Hepatocyte (in vitro differentiated cells): ENCODE measurements at regions not wholly inside any gene's neighbourhood (a gene's known extent, or its start where the extent isn't known, plus 50 kb on each side); places are given as distances from the start of the nearest gene placed in this dataset.

Source experiments
- DNase-seq: peaks from one replicate; pipeline ENCODE4 v3.0.0-alpha.2; 2016; ENCODE audit warnings: low spot score
- H2AFZ ChIP-seq: fragments of 200-600 bp; sonication (generic); 2 replicates; pipeline ENCODE4 v1.6.0; 2016; ENCODE audit warnings: antibody characterized with exemption, mild to moderate bottlenecking
- H3K27ac ChIP-seq: fragments of 200-600 bp; sonication (generic); 2 replicates; pipeline ENCODE4 v1.5.1; 2016; ENCODE audit warnings: mild to moderate bottlenecking
- H3K27me3 ChIP-seq: fragments of 200-600 bp; sonication (generic); 2 replicates; pipeline ENCODE4 v1.6.1; 2016
- H3K36me3 ChIP-seq: fragments of 200-600 bp; sonication (generic); replicated peaks from 2 replicates; pipeline ENCODE4 v1.5.1; 2016; ENCODE audit warnings: low read depth; ENCODE audit not compliant: insufficient read depth
- H3K4me1 ChIP-seq: fragments of 200-600 bp; sonication (generic); 2 replicates; pipeline ENCODE4 v1.5.1; 2016; ENCODE audit warnings: mild to moderate bottlenecking, moderate library complexity; ENCODE audit not compliant: insufficient read depth
- H3K4me2 ChIP-seq: fragments of 200-600 bp; sonication (generic); 2 replicates; pipeline ENCODE4 v1.6.0; 2016
- H3K4me3 ChIP-seq: fragments of 200-600 bp; sonication (generic); 2 replicates; pipeline ENCODE4 v1.5.1; 2016; ENCODE audit warnings: mild to moderate bottlenecking
- H3K79me2 ChIP-seq: fragments of 200-600 bp; sonication (generic); 2 replicates; pipeline ENCODE4 v1.6.0; 2017; ENCODE audit warnings: mild to moderate bottlenecking
- H3K9me2 ChIP-seq: fragments of 200-600 bp; sonication (generic); replicated peaks from 2 replicates; pipeline ENCODE4 v1.6.0; 2017; ENCODE audit warnings: mild to moderate bottlenecking; ENCODE audit not compliant: insufficient read depth
- H3K9me3 ChIP-seq: fragments of 200-600 bp; sonication (generic); 2 replicates; pipeline ENCODE4 v1.5.1; 2016; ENCODE audit warnings: low read depth, mild to moderate bottlenecking
- H4K20me1 ChIP-seq: fragments of 200-600 bp; sonication (generic); 2 replicates; pipeline ENCODE4 v1.6.0; 2016; ENCODE audit warnings: mild to moderate bottlenecking; ENCODE audit not compliant: insufficient read depth, poor library complexity, severe bottlenecking
- EZH2 ChIP-seq: fragments of 200-600 bp; sonication (generic); IDR thresholded peaks from 2 replicates; pipeline ENCODE4 v1.6.1; 2016; ENCODE audit warnings: antibody characterized with exemption, mild to moderate bottlenecking, borderline replicate concordance
- EZH2phosphoT487 ChIP-seq: fragments of 200-600 bp; sonication (generic); IDR thresholded peaks from one replicate; pipeline ENCODE4 v1.6.1; 2018; ENCODE audit warnings: antibody characterized with exemption, mild to moderate bottlenecking, low read depth, moderate library complexity; ENCODE audit not compliant: unreplicated experiment, severe bottlenecking
- WGBS: methylation state at CpG from one replicate; pipeline ENCODE4 v1.1.6; 2016; ENCODE audit warnings: low lambda C conversion rate; ENCODE audit errors: missing lambda C conversion rate; 5-methylcytosine and 5-hydroxymethylcytosine counted together
- TF ChIP-seq, protein P1 (sequence below): fragments of 200-600 bp; sonication (generic); IDR thresholded peaks from 2 replicates; pipeline ENCODE4 v1.5.1; 2016; ENCODE audit warnings: antibody characterized with exemption, mild to moderate bottlenecking; ENCODE audit not compliant: poor library complexity

DNA sequence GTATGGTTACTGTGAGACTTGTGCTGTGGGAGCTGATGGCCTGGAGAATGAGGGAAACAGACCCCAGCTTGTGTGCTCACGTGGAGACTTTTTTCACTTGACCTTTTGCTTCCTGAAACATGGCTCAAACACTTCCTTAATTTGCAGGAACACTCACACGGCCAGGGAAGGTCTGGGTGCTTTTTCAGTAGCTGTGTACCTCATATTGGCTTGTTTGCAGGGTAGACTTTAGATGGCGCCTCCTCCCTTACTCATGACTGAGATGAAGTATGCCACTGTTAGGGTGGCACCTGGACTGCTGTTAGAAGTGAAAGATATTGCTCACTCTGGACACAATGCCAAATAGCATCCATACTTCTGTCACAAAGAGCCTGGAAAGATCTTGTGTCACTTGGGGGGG lies 75.7 kb upstream of the WDR1 start:
- no peaks in the 10 kb centered on the region for H4K20me1 ChIP-seq
- DNase-seq: no peak
- 50% methylated on average over 3 of the region's 3 CpGs for WGBS
- no peaks in the 10 kb centered on the region for H3K79me2 ChIP-seq
- H3K4me2 ChIP-seq: no peak overlapping the region
- no peak overlapping the region for H3K27ac ChIP-seq
- no peaks in the 10 kb centered on the region for H3K9me3 ChIP-seq
- no peaks in the 10 kb centered on the region for H3K9me2 ChIP-seq
- TF ChIP-seq, protein P1, sequence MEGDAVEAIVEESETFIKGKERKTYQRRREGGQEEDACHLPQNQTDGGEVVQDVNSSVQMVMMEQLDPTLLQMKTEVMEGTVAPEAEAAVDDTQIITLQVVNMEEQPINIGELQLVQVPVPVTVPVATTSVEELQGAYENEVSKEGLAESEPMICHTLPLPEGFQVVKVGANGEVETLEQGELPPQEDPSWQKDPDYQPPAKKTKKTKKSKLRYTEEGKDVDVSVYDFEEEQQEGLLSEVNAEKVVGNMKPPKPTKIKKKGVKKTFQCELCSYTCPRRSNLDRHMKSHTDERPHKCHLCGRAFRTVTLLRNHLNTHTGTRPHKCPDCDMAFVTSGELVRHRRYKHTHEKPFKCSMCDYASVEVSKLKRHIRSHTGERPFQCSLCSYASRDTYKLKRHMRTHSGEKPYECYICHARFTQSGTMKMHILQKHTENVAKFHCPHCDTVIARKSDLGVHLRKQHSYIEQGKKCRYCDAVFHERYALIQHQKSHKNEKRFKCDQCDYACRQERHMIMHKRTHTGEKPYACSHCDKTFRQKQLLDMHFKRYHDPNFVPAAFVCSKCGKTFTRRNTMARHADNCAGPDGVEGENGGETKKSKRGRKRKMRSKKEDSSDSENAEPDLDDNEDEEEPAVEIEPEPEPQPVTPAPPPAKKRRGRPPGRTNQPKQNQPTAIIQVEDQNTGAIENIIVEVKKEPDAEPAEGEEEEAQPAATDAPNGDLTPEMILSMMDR: no peak
- TF ChIP-seq EZH2 (no peak), EZH2phosphoT487 (no peak)
- no peak overlapping the region for H2AFZ ChIP-seq
- H3K4me3 ChIP-seq: no peak overlapping the region
- H3K27me3 ChIP-seq: no peaks in the 10 kb centered on the region
- H3K4me1 ChIP-seq: no peaks in the 10 kb centered on the region
- no peaks in the 10 kb centered on the region for H3K36me3 ChIP-seq

- TF ChIP-seq, protein P1: no peak
- TF ChIP-seq EZH2phosphoT487 (no peak), EZH2 (no peak)
- Histone ChIP-seq H3K9me2 (no peaks in the 10 kb centered on the region), H3K27ac (no peak overlapping the region), H3K4me1 (no peaks in the 10 kb centered on the region), H3K4me3 (no peak overlapping the region), H3K4me2 (no peak overlapping the region), H4K20me1 (no peaks in the 10 kb centered on the region), H3K36me3 (no peaks in the 10 kb centered on the region), H3K79me2 (no peaks in the 10 kb centered on the region), H3K9me3 (no peaks in the 10 kb centered on the region), H2AFZ (no peak overlapping the region), H3K27me3 (no peaks in the 10 kb centered on the region)
- 88% methylated on average over 2 of the region's 2 CpGs for WGBS
- DNase-seq: no peak
Measured at GRCh38 chr4:10188400-10189004, 71.9 kb upstream of the WDR1 start.

GRCh38 chr4:10186228-10187214 lies 69.9 kb upstream of the WDR1 start:
- Histone ChIP-seq H3K36me3 (no peaks in the 10 kb centered on the region), H3K4me3 (no peak overlapping the region), H3K4me2 (no peak overlapping the region), H3K79me2 (no peaks in the 10 kb centered on the region), H2AFZ (no peak overlapping the region), H4K20me1 (no peaks in the 10 kb centered on the region), H3K9me2 (no peaks in the 10 kb centered on the region), H3K27ac (no peak overlapping the region), H3K9me3 (no peaks in the 10 kb centered on the region), H3K4me1 (no peaks in the 10 kb centered on the region), H3K27me3 (no peaks in the 10 kb centered on the region)
- no peak for DNase-seq
- TF ChIP-seq EZH2phosphoT487 (no peak), EZH2 (no peak)
- TF ChIP-seq, protein P1: no peak
- WGBS: 28% methylated on average over 3 of the region's 3 CpGs
